ENCODE measurements at regions not wholly inside any gene's neighbourhood (a gene's known extent, or its start where the extent isn't known, plus 50 kb on each side); places are given as distances from the start of the nearest gene placed in this dataset.

GRCh38 chr6:71114986-71115385 is 158.1 kb upstream of the B3GAT2 start:
- Histone ChIP-seq H3K9me2 (replicated peaks; ENCODE audit: low read length) (no peaks in the 10 kb centered on the region), H3K9ac (ENCODE audit: low read length) (no peak overlapping the region), H3K27ac (ENCODE audit: low read length) (no peak overlapping the region), H2AFZ (ENCODE audit: low read length) (no peak overlapping the region), H4K20me1 (ENCODE audit: low read length) (no peaks in the 10 kb centered on the region), H3K27me3 (ENCODE audit: low read length) (peaks cover 17% of the 10 kb centered on the region), H3F3A (ENCODE audit: low read length, unreplicated experiment) (no peaks in the 10 kb centered on the region), H3K4me1 (ENCODE audit: insufficient read depth, low read length) (no peaks in the 10 kb centered on the region), H3K9me3 (ENCODE audit: low read length) (no peaks in the 10 kb centered on the region), H3K4me3 (ENCODE audit: low read length) (no peak overlapping the region), H3K4me2 (ENCODE audit: low read length) (no peak overlapping the region), H3K36me3 (ENCODE audit: low read depth, low read length) (no peaks in the 10 kb centered on the region), H3K79me2 (ENCODE audit: low read length) (no peaks in the 10 kb centered on the region)
- BruUV-seq (replicated peaks): no TSS peak
- POLR2A ChIA-PET (ENCODE audit: unreplicated experiment): no interaction called here
- no peak for ATAC-seq
- TF ChIP-seq CTCF (conservative IDR thresholded peaks at IDR 0.05; ENCODE audit: low read depth, low read length): no peak
- TF ChIP-seq EZH2phosphoT487 (IDR thresholded peaks at IDR 0.05; ENCODE audit: borderline replicate concordance, low read length): no peak
- no peak for TF ChIP-seq EZH2 (IDR thresholded peaks at IDR 0.05; ENCODE audit: low read length, unreplicated experiment)
- DNase-seq: no peak
- intact Hi-C loops (cut with micrococcal nuclease): no loop called here
- CTCF ChIA-PET: no interaction called here

GRCh38 chr6:71119560-71119959 is 162.7 kb upstream of the B3GAT2 start:
- intact Hi-C loops (cut with micrococcal nuclease): no loop called here
- Histone ChIP-seq H3K79me2 (ENCODE audit: low read length) (no peaks in the 10 kb centered on the region), H3K4me1 (ENCODE audit: insufficient read depth, low read length) (no peaks in the 10 kb centered on the region), H3F3A (ENCODE audit: low read length, unreplicated experiment) (no peaks in the 10 kb centered on the region), H3K4me3 (ENCODE audit: low read length) (no peak overlapping the region), H3K27me3 (ENCODE audit: low read length) (no peaks in the 10 kb centered on the region; the same call in 1 of the 2 replicates), H3K4me2 (ENCODE audit: low read length) (no peak overlapping the region), H3K9me2 (replicated peaks; ENCODE audit: low read length) (no peaks in the 10 kb centered on the region), H2AFZ (ENCODE audit: low read length) (no peak overlapping the region), H3K27ac (ENCODE audit: low read length) (no peak overlapping the region), H3K36me3 (ENCODE audit: low read depth, low read length) (no peaks in the 10 kb centered on the region), H3K9ac (ENCODE audit: low read length) (no peak overlapping the region), H3K9me3 (ENCODE audit: low read length) (no peaks in the 10 kb centered on the region), H4K20me1 (ENCODE audit: low read length) (no peaks in the 10 kb centered on the region)
- no TSS peak for BruUV-seq (replicated peaks)
- ATAC-seq: no peak
- ChIA-PET CTCF (no interaction called here), POLR2A (ENCODE audit: unreplicated experiment) (no interaction called here)
- DNase-seq: no peak
- TF ChIP-seq EZH2phosphoT487 (IDR thresholded peaks at IDR 0.05; ENCODE audit: borderline replicate concordance, low read length) (no peak), EZH2 (IDR thresholded peaks at IDR 0.05; ENCODE audit: low read length, unreplicated experiment) (no peak), CTCF (conservative IDR thresholded peaks at IDR 0.05; ENCODE audit: low read depth, low read length) (no peak)

- Histone ChIP-seq H3K9me3 (ENCODE audit: low read length) (no peaks in the 10 kb centered on the region), H3K9ac (ENCODE audit: low read length) (no peak overlapping the region), H2AFZ (ENCODE audit: low read length) (no peak overlapping the region), H3K9me2 (replicated peaks; ENCODE audit: low read length) (no peaks in the 10 kb centered on the region), H3K27ac (ENCODE audit: low read length) (no peak overlapping the region), H3K36me3 (ENCODE audit: low read depth, low read length) (no peaks in the 10 kb centered on the region), H4K20me1 (ENCODE audit: low read length) (no peaks in the 10 kb centered on the region), H3K27me3 (ENCODE audit: low read length) (no peaks in the 10 kb centered on the region), H3K4me2 (ENCODE audit: low read length) (no peak overlapping the region), H3F3A (ENCODE audit: low read length, unreplicated experiment) (no peaks in the 10 kb centered on the region), H3K4me1 (ENCODE audit: insufficient read depth, low read length) (no peaks in the 10 kb centered on the region), H3K4me3 (ENCODE audit: low read length) (no peak overlapping the region), H3K79me2 (ENCODE audit: low read length) (no peaks in the 10 kb centered on the region)
- ATAC-seq (no peak), DNase-seq (no peak)
- CTCF ChIA-PET: no interaction called here
- POLR2A ChIA-PET (ENCODE audit: unreplicated experiment): no interaction called here
- intact Hi-C loops (cut with micrococcal nuclease): no loop called here
- TF ChIP-seq EZH2 (IDR thresholded peaks at IDR 0.05; ENCODE audit: low read length, unreplicated experiment): no peak
- no peak for TF ChIP-seq EZH2phosphoT487 (IDR thresholded peaks at IDR 0.05; ENCODE audit: borderline replicate concordance, low read length)
- TF ChIP-seq CTCF (conservative IDR thresholded peaks at IDR 0.05; ENCODE audit: low read depth, low read length): no peak
- no TSS peak for BruUV-seq (replicated peaks)
These were observed 165.6 kb upstream of the OGFRL1 start for GRCh38 chr6:71123051-71123450.
